ENCODE measurements at regions not wholly inside any gene's neighbourhood (a gene's known extent, or its start where the extent isn't known, plus 50 kb on each side); places are given as distances from the start of the nearest gene placed in this dataset.

- Histone ChIP-seq H2BK5ac (ENCODE audit: low read depth, low read length, poor library complexity, severe bottlenecking) (no peak overlapping the region), H3K56ac (ENCODE audit: extremely low read depth, insufficient read depth, low read length) (no peak overlapping the region), H4K91ac (ENCODE audit: insufficient read depth, low read depth, low read length) (no peak overlapping the region), H3K36me3 (ENCODE audit: control insufficient read depth, insufficient read depth, low read length) (peaks cover 3% of the 10 kb centered on the region; the same call in 1 of the 2 replicates), H4K8ac (ENCODE audit: low read depth in 2 of 2, low read length in 2 of 2) (no peak overlapping the region), H3K27me3 (ENCODE audit: control insufficient read depth, insufficient read depth, low read length) (no peaks in the 10 kb centered on the region), H3K18ac (ENCODE audit: low read depth, low read length) (no peak overlapping the region), H3K4me1 (ENCODE audit: control insufficient read depth, insufficient read depth, low read length) (peaks cover 5% of the 10 kb centered on the region; the same call in 1 of the 2 replicates), H3K4ac (ENCODE audit: low read depth, low read length) (no peak overlapping the region), H2AFZ (replicated peaks; ENCODE audit: low read length, poor library complexity) (no peak overlapping the region), H3K9me3 (ENCODE audit: control insufficient read depth, insufficient read depth, low read length) (peaks cover 5% of the 10 kb centered on the region), H2BK120ac (ENCODE audit: low read depth, low read length) (no peak overlapping the region), H4K5ac (ENCODE audit: low read depth, low read length) (no peak overlapping the region), H3K4me3 (ENCODE audit: insufficient read depth, low read depth, low read length) (no peak overlapping the region), H3K79me1 (ENCODE audit: low read depth in 1 of 2, low read length in 2 of 2) (peaks cover 12 to 58% of the 10 kb centered on the region in 2 experiments), H3K14ac (replicated peaks; ENCODE audit: low read depth, low read length) (no peak overlapping the region), H3K9me1 (ENCODE audit: insufficient read depth, low read length) (peaks cover 5% of the 10 kb centered on the region; the same call in 1 of the 2 replicates), H3K4me2 (ENCODE audit: low read depth, low read length) (no peak overlapping the region), H2BK15ac (ENCODE audit: low read depth, low read length) (no peak overlapping the region), H3K23ac (ENCODE audit: low read depth, low read length) (no peak overlapping the region), H3K9ac (ENCODE audit: low read depth, low read length) (no peak overlapping the region), H2AK5ac (ENCODE audit: low read depth, low read length) (no peak overlapping the region), H4K20me1 (ENCODE audit: insufficient read depth, low read length) (peaks cover 25% of the 10 kb centered on the region), H2BK20ac (ENCODE audit: low read depth, low read length) (no peak overlapping the region), H3K27ac (ENCODE audit: insufficient read depth, low read length) (no peak overlapping the region), H2AK9ac (replicated peaks; ENCODE audit: low read depth, low read length, poor library complexity) (no peak overlapping the region)
- BruUV-seq (replicated peaks): no TSS peak
- dilution Hi-C loops (cut with HindIII; ENCODE audit: low sequenced_read_pairs, unreplicated experiment) (no loop called here), in situ Hi-C loops (cut with MboI; ENCODE audit: low sequenced_read_pairs) (no loop called here), intact Hi-C loops (cut with micrococcal nuclease) (no loop called here)
- DNase-seq (no peak), ATAC-seq (ENCODE audit: low read depth) (no peak)
- no peak for TF ChIP-seq CEBPB (IDR thresholded peaks at IDR 0.05; ENCODE audit: low read depth, low read length)
- no peak for TF ChIP-seq MXI1 (IDR thresholded peaks at IDR 0.05; ENCODE audit: borderline replicate concordance, low read depth, low read length)
- TF ChIP-seq RCOR1 (IDR thresholded peaks at IDR 0.05; ENCODE audit: insufficient replicate concordance, low read length): no peak
- no peak for TF ChIP-seq BHLHE40 (IDR thresholded peaks at IDR 0.05; ENCODE audit: low read depth, low read length)
- no peak for TF ChIP-seq MAZ (IDR thresholded peaks at IDR 0.05; ENCODE audit: borderline replicate concordance, low read depth, low read length)
- TF ChIP-seq USF2 (IDR thresholded peaks at IDR 0.05; ENCODE audit: low read depth, low read length): no peak
- no peak for TF ChIP-seq NFE2L2 (IDR thresholded peaks at IDR 0.05; ENCODE audit: low read depth, low read length)
- no peak for TF ChIP-seq SMC3 (IDR thresholded peaks at IDR 0.05; ENCODE audit: low read depth, low read length)
- no peak for TF ChIP-seq CHD1 (IDR thresholded peaks at IDR 0.05; ENCODE audit: low read depth, low read length)
- TF ChIP-seq POLR2A (IDR thresholded peaks at IDR 0.05; ENCODE audit: low read depth, low read length): no peak
- WGBS, 2 experiments (ENCODE audit: extremely low coverage in 2 of 2, insufficient read length in 1 of 2): 80% methylated on average over 1 of the region's 8 CpGs; no CpG with 5 or more reads in 1 of the 2 experiments
- ChIA-PET CTCF (no interaction called here), POLR2A (ENCODE audit: unreplicated experiment) (no interaction called here)
Measured at GRCh38 chrX:10054396-10054795, 87.2 kb downstream of the CLDN34 start.

Measured in IMR-90 (cell line).